Keratinocyte (primary cell): ENCODE measurements at regions not wholly inside any gene's neighbourhood (a gene's known extent, or its start where the extent isn't known, plus 50 kb on each side); places are given as distances from the start of the nearest gene placed in this dataset.
"Not testable (repeated sequence)": the region's sequence is repeated elsewhere in the genome, so short reads cannot be mapped to it uniquely, and the experiment has no call there.

Source experiments
- DNase-seq: peaks from one replicate; pipeline ENCODE4 v3.0.0-alpha.2; 2011; ENCODE audit warnings: low read depth, missing footprints, low spot score
- FAIRE-seq: peaks from 2 replicates; lab custom pipeline; 2011; peaks lifted over from hg19 to GRCh38; lab: Jason Lieb, UNC
- H2AFZ ChIP-seq: 2 replicates; pipeline ENCODE4 v1.6.0; 2012; ENCODE audit warnings: low read length, control low read depth, inconsistent platforms; ENCODE audit not compliant: control insufficient read depth
- H3K27ac ChIP-seq: 2 replicates; pipeline ENCODE4 v1.5.1; 2011; ENCODE audit warnings: low read length; ENCODE audit not compliant: control insufficient read depth, insufficient read depth
- H3K27me3 ChIP-seq: 3 replicates; pipeline ENCODE4 v1.6.0; 2011; ENCODE audit warnings: low read length; ENCODE audit not compliant: control insufficient read depth, insufficient read depth; ENCODE audit errors: extremely low read depth
- H3K36me3 ChIP-seq, 2 experiments: 2 replicates in 1 of 2; 3 replicates in 1 of 2; pipeline ENCODE4 v1.5.1; 2011; ENCODE audit warnings: low read length in 2 of 2, mild to moderate bottlenecking in 1 of 2; ENCODE audit not compliant: control insufficient read depth in 2 of 2, insufficient read depth in 2 of 2; ENCODE audit errors: extremely low read depth in 1 of 2
- H3K4me1 ChIP-seq: 3 replicates; pipeline ENCODE4 v1.5.1; 2011; ENCODE audit warnings: low read length; ENCODE audit not compliant: control insufficient read depth, insufficient read depth; ENCODE audit errors: extremely low read depth
- H3K4me2 ChIP-seq: 3 replicates; pipeline ENCODE4 v1.6.0; 2011; ENCODE audit warnings: low read depth, low read length; ENCODE audit not compliant: control insufficient read depth, insufficient read depth; ENCODE audit errors: extremely low read depth
- H3K4me3 ChIP-seq, 3 experiments: fragments of 200-600 bp in 1 of 3; sonication (generic) in 1 of 3; 2 replicates in 2 of 3; 3 replicates in 1 of 3; pipeline ENCODE4 v1.5.1; 2011 to 2016; ENCODE audit warnings: low read length in 3 of 3, mild to moderate bottlenecking in 3 of 3, control low read depth in 2 of 3, inconsistent platforms in 1 of 3, low read depth in 1 of 3, mixed read lengths in 1 of 3, mixed run types in 1 of 3, moderate library complexity in 1 of 3; ENCODE audit not compliant: control insufficient read depth in 2 of 3, insufficient read depth in 2 of 3; ENCODE audit errors: extremely low read depth in 1 of 3
- H3K79me2 ChIP-seq: 2 replicates; pipeline ENCODE4 v1.6.0; 2012; ENCODE audit warnings: low read length; ENCODE audit not compliant: control insufficient read depth, insufficient read depth
- H3K9ac ChIP-seq: 3 replicates; pipeline ENCODE4 v1.6.0; 2011; ENCODE audit warnings: low read length; ENCODE audit not compliant: control insufficient read depth, insufficient read depth; ENCODE audit errors: extremely low read depth
- H3K9me1 ChIP-seq: 3 replicates; pipeline ENCODE4 v1.6.0; 2011; ENCODE audit warnings: low read length; ENCODE audit not compliant: control insufficient read depth, insufficient read depth; ENCODE audit errors: extremely low read depth
- H3K9me3 ChIP-seq: 2 replicates; pipeline ENCODE4 v1.5.1; 2012; ENCODE audit warnings: low read depth, low read length; ENCODE audit not compliant: control insufficient read depth
- H4K20me1 ChIP-seq: 3 replicates; pipeline ENCODE4 v1.6.0; 2011; ENCODE audit warnings: low read length; ENCODE audit not compliant: control insufficient read depth, insufficient read depth; ENCODE audit errors: extremely low read depth
- dilution Hi-C: fragments of 300-500 bp; cut with MboI; formaldehyde crosslinking; loops from one replicate; pipeline ENCODE4 v1.7.0; 2020; ENCODE audit warnings: low sequenced_read_pairs; ENCODE audit not compliant: extremely low pct_ligation_motif_present

GRCh38 chr22:16662330-16662729, 69.7 kb upstream of the CCT8L2 start:
- H3K27me3 ChIP-seq, H3K4me1 ChIP-seq, dilution Hi-C loops, H3K9me1 ChIP-seq, H3K79me2 ChIP-seq, FAIRE-seq, DNase-seq, H4K20me1 ChIP-seq, H3K27ac ChIP-seq, H3K9me3 ChIP-seq, H3K4me3 ChIP-seq, H3K36me3 ChIP-seq, H2AFZ ChIP-seq, H3K9ac ChIP-seq, H3K4me2 ChIP-seq: not testable (repeated sequence)

- H3K79me2 ChIP-seq, H3K4me2 ChIP-seq, H3K27ac ChIP-seq, H3K4me1 ChIP-seq, DNase-seq, H3K9me1 ChIP-seq, H3K9ac ChIP-seq, H3K9me3 ChIP-seq, H4K20me1 ChIP-seq, H3K27me3 ChIP-seq, FAIRE-seq, H2AFZ ChIP-seq, H3K36me3 ChIP-seq, H3K4me3 ChIP-seq, dilution Hi-C loops: not testable (repeated sequence)
These were observed 68.4 kb upstream of the CCT8L2 start for GRCh38 chr22:16660989-16661388.

GRCh38 chr22:16660570-16660969, 68.0 kb upstream of the CCT8L2 start:
- H3K9me3 ChIP-seq, H2AFZ ChIP-seq, DNase-seq, H3K9ac ChIP-seq, H3K4me2 ChIP-seq, H3K36me3 ChIP-seq, H3K4me3 ChIP-seq, FAIRE-seq, H3K79me2 ChIP-seq, H3K27ac ChIP-seq, H4K20me1 ChIP-seq, H3K27me3 ChIP-seq, H3K9me1 ChIP-seq, H3K4me1 ChIP-seq, dilution Hi-C loops: not testable (repeated sequence)

- H3K79me2 ChIP-seq, dilution Hi-C loops, DNase-seq, H4K20me1 ChIP-seq, H3K36me3 ChIP-seq, H3K27ac ChIP-seq, H3K9me1 ChIP-seq, H3K27me3 ChIP-seq, H3K4me2 ChIP-seq, H3K4me3 ChIP-seq, H3K9me3 ChIP-seq, FAIRE-seq, H2AFZ ChIP-seq, H3K9ac ChIP-seq, H3K4me1 ChIP-seq: not testable (repeated sequence)
These were observed 66.7 kb upstream of the CCT8L2 start for GRCh38 chr22:16659273-16659834.
